ACC112 (cell line): ENCODE measurements at regions not wholly inside any gene's neighbourhood (a gene's known extent, or its start where the extent isn't known, plus 50 kb on each side); places are given as distances from the start of the nearest gene placed in this dataset.

Experiments used
- H2AFZ ChIP-seq: fragments of 200-600 bp; sonication (generic); one replicate; pipeline ENCODE4 v1.6.0; 2017; ENCODE audit warnings: antibody characterized with exemption, low read length; ENCODE audit not compliant: unreplicated experiment
- H3K27ac ChIP-seq: fragments of 200-600 bp; sonication (generic); 2 replicates; pipeline ENCODE4 v1.5.1; 2014; ENCODE audit warnings: low read depth, mild to moderate bottlenecking, antibody characterized with exemption, low read length, moderate library complexity
- H3K27me3 ChIP-seq: fragments of 200-600 bp; sonication (generic); 2 replicates; pipeline ENCODE4 v1.6.1; 2014; ENCODE audit warnings: mild to moderate bottlenecking, antibody characterized with exemption, low read length, moderate library complexity, mixed read lengths; ENCODE audit not compliant: insufficient read depth
- H3K36me3 ChIP-seq: fragments of 200-600 bp; sonication (generic); 2 replicates; pipeline ENCODE4 v1.6.1; 2016; ENCODE audit warnings: mild to moderate bottlenecking, antibody characterized with exemption, low read length, moderate library complexity, mixed read lengths; ENCODE audit not compliant: insufficient read depth
- H3K4me1 ChIP-seq: fragments of 200-600 bp; sonication (generic); one replicate; pipeline ENCODE4 v1.6.1; 2016; ENCODE audit warnings: low read length, mixed read lengths; ENCODE audit not compliant: insufficient read depth, unreplicated experiment, control insufficient read depth
- H3K4me3 ChIP-seq: fragments of 200-600 bp; sonication (generic); 2 replicates; pipeline ENCODE4 v1.5.1; 2014; ENCODE audit warnings: mild to moderate bottlenecking, low read depth, low read length
- H3K79me2 ChIP-seq: fragments of 200-600 bp; sonication (generic); one replicate; pipeline ENCODE4 v1.6.0; 2016; ENCODE audit warnings: low read length; ENCODE audit not compliant: control insufficient read depth, unreplicated experiment, insufficient read depth

GRCh38 chr17:77266891-77267341 is 126.1 kb downstream of the SEC14L1 start:
- no peaks in the 10 kb centered on the region for H3K4me1 ChIP-seq

GRCh38 chr17:77269696-77270681 is 129.2 kb downstream of the SEC14L1 start:
- H3K27me3 ChIP-seq: no peaks in the 10 kb centered on the region

More at GRCh38 chr17:77266891-77267341, 126.1 kb downstream of the SEC14L1 start:
- Histone ChIP-seq H3K4me3 (no peak overlapping the region), H2AFZ (no peak overlapping the region), H3K36me3 (no peaks in the 10 kb centered on the region), H3K27ac (no peak overlapping the region), H3K27me3 (no peaks in the 10 kb centered on the region), H3K79me2 (no peaks in the 10 kb centered on the region)

GRCh38 chr17:77271411-77271810 is 130.6 kb downstream of the SEC14L1 start:
- no peak overlapping the region for H3K4me3 ChIP-seq
- no peaks in the 10 kb centered on the region for H3K4me1 ChIP-seq
- H3K27me3 ChIP-seq: no peaks in the 10 kb centered on the region
- H3K79me2 ChIP-seq: no peaks in the 10 kb centered on the region
- no peak overlapping the region for H2AFZ ChIP-seq
- no peak overlapping the region for H3K27ac ChIP-seq
- no peaks in the 10 kb centered on the region for H3K36me3 ChIP-seq

More at GRCh38 chr17:77269696-77270681, 129.2 kb downstream of the SEC14L1 start:
- H3K4me1 ChIP-seq: no peaks in the 10 kb centered on the region
- no peak overlapping the region for H2AFZ ChIP-seq
- no peaks in the 10 kb centered on the region for H3K36me3 ChIP-seq
- H3K79me2 ChIP-seq: no peaks in the 10 kb centered on the region
- H3K4me3 ChIP-seq: no peak overlapping the region
- no peak overlapping the region for H3K27ac ChIP-seq

GRCh38 chr17:77273397-77274085 is 132.8 kb downstream of the SEC14L1 start:
- H2AFZ ChIP-seq: no peak overlapping the region

GRCh38 chr17:77274096-77274845 is 133.5 kb downstream of the SEC14L1 start:
- Histone ChIP-seq H3K4me3 (no peak overlapping the region), H2AFZ (no peak overlapping the region), H3K27ac (no peak overlapping the region)

More at GRCh38 chr17:77273397-77274085, 132.8 kb downstream of the SEC14L1 start:
- Histone ChIP-seq H3K79me2 (no peaks in the 10 kb centered on the region), H3K36me3 (no peaks in the 10 kb centered on the region), H3K4me1 (no peaks in the 10 kb centered on the region), H3K27ac (no peak overlapping the region), H3K4me3 (no peak overlapping the region), H3K27me3 (no peaks in the 10 kb centered on the region)

GRCh38 chr17:77279448-77280303 is 138.9 kb downstream of the SEC14L1 start:
- Histone ChIP-seq H3K36me3 (no peaks in the 10 kb centered on the region), H3K4me1 (peaks cover 22% of the 10 kb centered on the region), H3K27me3 (no peaks in the 10 kb centered on the region), H3K27ac (no peak overlapping the region), H2AFZ (no peak overlapping the region), H3K79me2 (no peaks in the 10 kb centered on the region), H3K4me3 (no peak overlapping the region; the same call in 1 of the 2 replicates)

More at GRCh38 chr17:77274096-77274845, 133.5 kb downstream of the SEC14L1 start:
- H3K36me3 ChIP-seq: no peaks in the 10 kb centered on the region
- no peaks in the 10 kb centered on the region for H3K79me2 ChIP-seq
- H3K27me3 ChIP-seq: no peaks in the 10 kb centered on the region
- H3K4me1 ChIP-seq: no peaks in the 10 kb centered on the region

GRCh38 chr17:77280304-77281121 is 139.7 kb downstream of the SEC14L1 start:
- H3K36me3 ChIP-seq: no peaks in the 10 kb centered on the region
- H3K27ac ChIP-seq: 0 out of 2 replicates have a peak overlapping the region, but pooled peaks have one; percentile 17
- peaks cover 27% of the 10 kb centered on the region for H3K4me1 ChIP-seq
- peak overlapping the region; percentile 65 for H3K4me3 ChIP-seq
- H3K27me3 ChIP-seq: no peaks in the 10 kb centered on the region
- no peaks in the 10 kb centered on the region for H3K79me2 ChIP-seq
- H2AFZ ChIP-seq: peak overlapping the region; percentile 34

GRCh38 chr17:77281122-77281903 is 140.5 kb downstream of the SEC14L1 start:
- Histone ChIP-seq H3K27me3 (no peaks in the 10 kb centered on the region), H3K27ac (no peak overlapping the region), H3K36me3 (no peaks in the 10 kb centered on the region), H3K79me2 (no peaks in the 10 kb centered on the region), H3K4me1 (peaks cover 33% of the 10 kb centered on the region), H2AFZ (peak overlapping the region; percentile 34), H3K4me3 (peak overlapping the region; percentile 80)
